ENCODE measurements at regions not wholly inside any gene's neighbourhood (a gene's known extent, or its start where the extent isn't known, plus 50 kb on each side); places are given as distances from the start of the nearest gene placed in this dataset.

GRCh38 chr4:13196721-13197120 is 287.4 kb downstream of the RAB28 start:
- ChIA-PET CTCF (no interaction called here), POLR2A (interaction anchor here (0.7 kb wide), 1 partner anchor 36 kb away, joined by 3 read pairs; no protein-coding TSS in a partner anchor)

DNA sequence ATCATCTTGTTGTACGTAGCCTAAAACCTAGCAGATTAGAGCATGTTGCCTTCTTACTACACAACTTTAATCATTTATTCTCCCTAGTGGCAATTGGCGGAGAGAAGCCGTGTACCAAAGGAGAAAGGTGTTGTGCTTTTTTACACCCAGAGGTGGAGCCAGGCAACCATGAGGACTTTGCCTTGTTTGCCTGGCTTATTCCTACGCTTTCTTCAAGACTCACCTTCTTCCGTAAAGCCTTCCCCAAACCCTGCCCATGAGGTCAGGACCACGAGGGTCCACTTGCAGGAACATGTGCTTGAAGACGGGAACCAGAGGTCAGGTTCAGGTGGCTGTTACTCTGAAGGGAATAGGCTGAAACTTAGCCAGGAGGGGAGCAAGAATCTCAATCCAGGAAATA is 290.5 kb downstream of the RAB28 start:
- ChIA-PET CTCF (no interaction called here), POLR2A (no interaction called here)

DNA sequence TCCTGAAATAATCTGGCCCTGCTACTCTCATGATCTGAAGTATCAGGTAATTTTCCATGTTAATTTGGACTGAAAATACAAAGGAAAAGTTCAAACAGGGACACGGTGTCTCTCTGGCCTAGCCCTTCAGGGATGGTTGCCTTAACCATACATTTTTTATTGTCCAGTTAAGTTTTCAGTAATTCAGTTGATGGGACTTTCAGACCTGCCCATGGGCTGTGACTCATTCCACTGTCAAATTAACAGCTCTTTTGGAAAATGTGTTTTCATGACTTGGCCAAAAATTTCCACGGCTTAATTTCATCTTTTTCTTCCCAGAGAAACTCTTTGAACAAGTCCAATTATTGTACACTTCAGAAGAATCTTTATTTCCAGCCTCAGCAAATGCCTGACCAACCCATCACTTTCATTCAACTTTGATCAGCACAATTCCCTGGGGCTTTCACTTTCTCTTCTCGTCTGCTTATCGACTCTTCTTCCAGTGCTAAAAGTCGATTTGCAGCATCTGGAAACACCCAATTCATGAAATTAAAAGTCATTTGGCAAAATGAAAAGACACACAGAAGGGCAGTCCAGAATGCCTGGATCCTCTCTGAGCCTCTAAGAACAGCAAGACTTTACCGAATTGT is 293.9 kb downstream of the RAB28 start:
- ChIA-PET POLR2A (no interaction called here), CTCF (interaction anchor here (0.5 kb wide), 1 partner anchor 9 kb away, joined by 3 read pairs; no protein-coding TSS in a partner anchor)

GRCh38 chr4:13184199-13184598 is 299.9 kb downstream of the RAB28 start:
- CTCF ChIA-PET: no interaction called here

GRCh38 chr4:13182133-13182532 is 302.0 kb downstream of the RAB28 start:
- POLR2A ChIA-PET: no interaction called here
- CTCF ChIA-PET: no interaction called here

More at GRCh38 chr4:13184199-13184598, 299.9 kb downstream of the RAB28 start:
- POLR2A ChIA-PET: no interaction called here

DNA sequence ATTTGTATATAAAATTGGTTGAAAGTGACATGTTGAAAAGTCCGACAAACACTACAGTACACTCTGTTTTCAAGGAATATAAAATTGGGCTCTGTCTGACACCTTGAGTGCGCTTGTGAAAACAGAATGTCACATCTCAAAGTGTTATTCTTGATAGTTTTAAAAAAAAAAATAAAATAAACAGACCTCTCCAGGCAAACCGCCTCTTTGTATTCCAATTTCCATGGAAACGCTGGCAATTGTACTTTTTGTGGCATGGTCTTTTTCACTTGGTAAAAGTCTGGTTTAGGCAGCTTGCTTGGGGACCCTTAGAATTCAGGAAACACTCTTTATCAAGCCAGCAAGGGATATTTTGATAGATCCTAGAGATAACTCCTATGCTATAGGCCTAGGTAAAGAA is 302.5 kb downstream of the RAB28 start:
- ChIA-PET POLR2A (no interaction called here), CTCF (no interaction called here)

GRCh38 chr4:13180701-13181100 is 303.4 kb downstream of the RAB28 start:
- CTCF ChIA-PET: no interaction called here
- POLR2A ChIA-PET: no interaction called here

DNA sequence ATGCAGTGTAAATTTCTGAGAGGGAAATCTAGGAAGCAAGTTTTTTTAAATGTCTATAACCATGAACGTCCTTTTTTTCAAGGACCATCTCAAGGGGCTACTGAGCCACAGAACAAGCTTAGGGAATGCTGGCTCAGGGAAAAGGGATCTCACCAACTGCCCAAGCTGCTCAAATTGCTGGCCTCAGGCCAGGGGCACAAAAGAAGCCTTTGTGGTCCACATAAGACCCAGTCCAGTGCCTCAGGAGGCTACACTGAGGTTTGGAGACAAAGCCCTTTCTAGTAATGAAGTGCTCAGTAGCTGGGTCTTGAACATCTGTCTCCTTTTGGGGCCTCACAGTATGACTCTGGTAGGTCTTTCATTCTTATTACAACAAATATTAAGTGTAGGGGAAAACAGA is 305.5 kb downstream of the RAB28 start:
- POLR2A ChIA-PET: no interaction called here
- CTCF ChIA-PET: no interaction called here

DNA sequence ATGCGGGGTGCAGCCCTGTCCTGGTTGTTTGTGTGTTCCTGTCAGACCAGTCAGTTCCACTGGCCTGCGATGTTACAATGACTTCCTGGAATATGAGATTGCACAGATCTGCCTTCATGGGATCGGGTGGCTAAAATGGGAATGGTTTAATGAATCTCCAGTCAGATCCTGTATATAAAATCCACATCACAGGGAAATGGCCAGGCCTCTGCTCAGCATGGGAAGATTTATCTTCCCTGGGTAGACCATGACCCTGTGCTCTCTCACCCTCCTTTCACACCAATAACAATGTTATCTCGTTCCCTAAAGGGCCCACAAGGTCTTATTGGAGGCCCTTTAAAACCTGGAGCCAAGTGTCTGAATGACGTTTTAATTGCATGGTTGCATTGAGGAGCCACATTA is 307.4 kb downstream of the RAB28 start:
- POLR2A ChIA-PET: no interaction called here
- CTCF ChIA-PET: no interaction called here

DNA sequence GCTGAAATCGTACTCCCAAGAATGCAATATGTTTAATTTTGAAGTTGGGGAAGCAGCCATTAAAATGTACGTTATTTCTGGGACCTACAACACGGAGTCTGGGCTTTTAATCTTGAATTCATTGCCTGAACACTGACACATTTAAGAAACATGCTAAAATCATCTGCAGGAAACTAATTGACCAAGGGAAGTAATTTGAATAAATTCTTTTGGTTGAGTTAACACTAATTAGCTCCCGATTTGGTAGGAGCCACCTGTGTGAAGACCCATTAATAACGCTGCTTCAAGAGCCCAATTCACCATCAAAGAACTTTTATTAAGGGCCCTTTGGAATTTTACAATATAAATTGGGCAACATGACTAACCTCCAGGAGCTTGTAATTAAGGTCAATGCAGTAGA is 309.2 kb downstream of the RAB28 start:
- POLR2A ChIA-PET: no interaction called here
- CTCF ChIA-PET: no interaction called here

DNA sequence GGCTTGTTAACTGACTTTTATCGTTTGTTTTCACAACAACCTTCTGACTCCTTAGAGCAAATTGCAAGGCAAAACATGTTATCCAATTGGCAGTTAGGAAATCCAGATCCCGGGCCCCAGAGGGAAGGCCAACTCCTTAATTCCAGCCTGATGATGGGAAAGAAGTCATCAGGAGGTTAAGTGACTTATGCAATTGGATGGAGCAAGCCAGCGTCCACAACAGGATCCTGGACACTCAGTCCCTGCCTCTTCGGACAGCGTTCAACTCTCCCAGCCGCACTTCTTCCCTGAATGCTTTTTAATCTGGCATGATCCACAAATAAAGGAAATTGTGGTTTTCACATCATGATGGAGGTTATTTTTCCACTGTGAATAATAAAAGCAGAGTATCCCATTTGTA is 310.1 kb downstream of the RAB28 start:
- ChIA-PET POLR2A (no interaction called here), CTCF (no interaction called here)

- POLR2A ChIA-PET: no interaction called here
- CTCF ChIA-PET: no interaction called here
Measured at GRCh38 chr4:13171292-13172057, 312.7 kb downstream of the RAB28 start.

GRCh38 chr4:13169731-13170525 is 314.2 kb downstream of the RAB28 start:
- ChIA-PET CTCF (no interaction called here), POLR2A (no interaction called here)

- ChIA-PET POLR2A (no interaction called here), CTCF (no interaction called here)
Measured at GRCh38 chr4:13168326-13168725, 315.8 kb downstream of the RAB28 start.

- CTCF ChIA-PET: no interaction called here
- POLR2A ChIA-PET: no interaction called here
Measured at GRCh38 chr4:13166214-13166613, 317.9 kb downstream of the RAB28 start.

- ChIA-PET POLR2A (no interaction called here), CTCF (interaction anchor here (0.7 kb wide), 2 partner anchors 28 to 492 kb away, joined by 3 to 5 read pairs; no protein-coding TSS in a partner anchor)
Measured at GRCh38 chr4:13164783-13165331, 319.3 kb downstream of the RAB28 start.

- ChIA-PET POLR2A (no interaction called here), CTCF (no interaction called here)
Measured at GRCh38 chr4:13162886-13163285, 321.3 kb downstream of the RAB28 start.

- CTCF ChIA-PET: interaction anchor here (0.6 to 1.2 kb wide), 2 partner anchors 24 to 197 kb away, joined by 3 read pairs; no protein-coding TSS in a partner anchor
- POLR2A ChIA-PET: interaction anchor here (0.6 kb wide), 1 partner anchor 35 kb away, joined by 3 read pairs; no protein-coding TSS in a partner anchor
Measured at GRCh38 chr4:13160920-13161319, 323.2 kb downstream of the RAB28 start.

DNA sequence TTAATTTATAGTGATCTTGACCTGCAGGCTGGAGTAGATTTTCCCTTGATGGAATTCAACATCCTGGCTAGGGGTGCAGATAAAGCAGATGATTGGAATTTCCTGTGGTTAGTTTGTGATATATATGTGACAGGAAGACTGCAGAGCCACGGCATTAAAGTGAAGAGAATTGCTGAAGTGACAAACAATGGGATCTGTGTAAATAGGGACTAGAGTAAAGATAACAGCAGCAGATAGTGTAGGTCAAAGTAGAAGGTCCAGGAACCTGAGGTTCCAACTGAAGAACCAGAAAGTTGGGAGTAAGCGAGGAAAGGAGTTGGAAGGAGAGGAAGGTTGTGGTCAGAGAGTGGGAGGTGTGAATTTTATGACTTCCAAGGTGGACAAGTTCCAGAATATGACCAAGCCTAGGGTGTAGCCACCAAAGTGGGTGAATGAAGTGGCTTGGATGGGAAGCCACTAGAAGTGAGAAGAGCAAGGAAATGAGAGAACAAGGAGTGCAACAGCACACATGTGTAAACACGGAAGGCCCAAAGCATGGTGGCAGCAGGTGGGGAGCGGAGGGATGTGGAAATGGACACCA is 325.0 kb downstream of the RAB28 start:
- CTCF ChIA-PET: no interaction called here
- POLR2A ChIA-PET: no interaction called here

DNA sequence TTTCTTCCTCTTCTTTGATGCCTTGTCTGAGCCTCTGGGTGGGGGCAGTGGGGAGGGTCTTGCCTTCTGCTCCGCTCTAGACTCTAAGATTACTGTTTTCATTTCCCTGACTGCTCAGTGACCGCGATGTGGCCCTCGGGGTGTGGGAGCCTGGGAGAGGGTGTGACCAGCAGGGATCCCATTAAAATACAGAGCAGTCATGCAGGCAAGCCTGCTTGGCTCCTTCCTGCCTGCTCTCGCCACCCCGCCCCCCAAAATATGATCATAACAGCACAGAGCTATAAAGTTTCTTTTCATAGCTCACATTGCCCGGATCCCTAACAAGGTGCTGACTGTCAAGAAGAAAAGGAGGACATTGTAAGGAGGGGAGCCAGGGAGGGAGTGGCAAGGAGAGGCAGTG is 332.9 kb downstream of the RAB28 start:
- POLR2A ChIA-PET: no interaction called here
- CTCF ChIA-PET: no interaction called here

Measured in activated CD8-positive, alpha-beta memory T cell treated with anti-CD3 and anti-CD28 coated beads for 36 hours (primary cell).